ENCODE measurements at regions not wholly inside any gene's neighbourhood (a gene's known extent, or its start where the extent isn't known, plus 50 kb on each side); places are given as distances from the start of the nearest gene placed in this dataset.
"Not testable (repeated sequence)": the region's sequence is repeated elsewhere in the genome, so short reads cannot be mapped to it uniquely, and the experiment has no call there.

GRCh38 chr4:107366900-107367299, 330.8 kb upstream of the DKK2 start:
- Mint-ChIP-seq H3K36me3 (no peaks in the 10 kb centered on the region), H3K27me3 (peaks cover 12 to 14% of the 10 kb centered on the region in 2 donors), H3K9me3 (peaks cover 0 to 4% (median 3%) of the 10 kb centered on the region in 3 donors), H3K27ac (no peak overlapping the region), H3K4me1 (no peaks in the 10 kb centered on the region), H3K4me3 (no peak overlapping the region)
- Histone ChIP-seq H3K27ac (ENCODE audit: low read length) (no peak overlapping the region), H3K36me3 (ENCODE audit: control insufficient read depth in 2 of 2, extremely low read depth in 1 of 2, insufficient read depth in 1 of 2, low read length in 1 of 2) (no peaks in the 10 kb centered on the region), H3K27me3 (replicated peaks in 1 of 2; ENCODE audit: control insufficient read depth in 2 of 2, extremely low read depth in 1 of 2, insufficient read depth in 2 of 2, low read length in 1 of 2) (no peaks in the 10 kb centered on the region), H3K9me3 (no peaks in the 10 kb centered on the region), H3K4me1 (ENCODE audit: control insufficient read depth in 1 of 2, extremely low read depth in 1 of 2, insufficient read depth in 2 of 2, low read length in 2 of 2) (no peaks in the 10 kb centered on the region), H3K4me3 (ENCODE audit: control insufficient read depth in 1 of 2, extremely low read depth in 1 of 2, low read length in 1 of 2) (no peak overlapping the region)
- DNase-seq (no peak), ATAC-seq (replicated peaks in 1 of 4) (no peak)
- ChIA-PET CTCF (no interaction called here), POLR2A (no interaction called here)

- Mint-ChIP-seq H3K27me3 (peaks cover 14% of the 10 kb centered on the region in 2 donors), H3K27ac (no peak overlapping the region)
- POLR2A ChIA-PET: no interaction called here
Measured at GRCh38 chr4:107366016-107366735, 330.1 kb upstream of the DKK2 start.

GRCh38 chr4:107363125-107363524, 327.0 kb upstream of the DKK2 start:
- DNase-seq: no peak
- no peaks in the 10 kb centered on the region for H3K9me3 ChIP-seq
- ATAC-seq (replicated peaks in 1 of 4): no peak
- no peak overlapping the region for H3K27ac ChIP-seq (ENCODE audit: low read length)
- POLR2A ChIA-PET: no interaction called here
- no peaks in the 10 kb centered on the region for H3K27me3 ChIP-seq (replicated peaks in 1 of 2; ENCODE audit: control insufficient read depth in 2 of 2, extremely low read depth in 1 of 2, insufficient read depth in 2 of 2, low read length in 1 of 2)
- no peak overlapping the region for H3K27ac Mint-ChIP-seq
- H3K4me1 Mint-ChIP-seq: no peaks in the 10 kb centered on the region
- H3K4me3 Mint-ChIP-seq: no peak overlapping the region
- peaks cover 7 to 16% of the 10 kb centered on the region in 2 donors for H3K27me3 Mint-ChIP-seq
- H3K36me3 ChIP-seq (ENCODE audit: control insufficient read depth in 2 of 2, extremely low read depth in 1 of 2, insufficient read depth in 1 of 2, low read length in 1 of 2): no peaks in the 10 kb centered on the region
- H3K4me1 ChIP-seq (ENCODE audit: control insufficient read depth in 1 of 2, extremely low read depth in 1 of 2, insufficient read depth in 2 of 2, low read length in 2 of 2): no peaks in the 10 kb centered on the region
- H3K36me3 Mint-ChIP-seq: no peaks in the 10 kb centered on the region
- WGBS (ENCODE audit: insufficient coverage): 50% methylated on average over 2 of the region's 2 CpGs
- peaks cover 0 to 4% (median 0%) of the 10 kb centered on the region in 3 donors for H3K9me3 Mint-ChIP-seq
- no peak overlapping the region for H3K4me3 ChIP-seq (ENCODE audit: control insufficient read depth in 1 of 2, extremely low read depth in 1 of 2, low read length in 1 of 2)
- CTCF ChIA-PET: no interaction called here

More at GRCh38 chr4:107366016-107366735, 330.1 kb upstream of the DKK2 start:
- no peaks in the 10 kb centered on the region for H3K4me1 ChIP-seq (ENCODE audit: control insufficient read depth in 1 of 2, extremely low read depth in 1 of 2, insufficient read depth in 2 of 2, low read length in 2 of 2)
- no peak overlapping the region for H3K27ac ChIP-seq (ENCODE audit: low read length)
- no peaks in the 10 kb centered on the region for H3K9me3 ChIP-seq
- WGBS (ENCODE audit: insufficient coverage): no CpG with 5 or more reads among the region's 5 CpGs
- Mint-ChIP-seq H3K9me3 (peaks cover 0 to 4% (median 0%) of the 10 kb centered on the region in 3 donors), H3K36me3 (no peaks in the 10 kb centered on the region), H3K4me3 (no peak overlapping the region), H3K4me1 (no peaks in the 10 kb centered on the region)
- no peaks in the 10 kb centered on the region for H3K36me3 ChIP-seq (ENCODE audit: control insufficient read depth in 2 of 2, extremely low read depth in 1 of 2, insufficient read depth in 1 of 2, low read length in 1 of 2)
- DNase-seq: no peak
- CTCF ChIA-PET: no interaction called here
- H3K4me3 ChIP-seq (ENCODE audit: control insufficient read depth in 1 of 2, extremely low read depth in 1 of 2, low read length in 1 of 2): no peak overlapping the region
- no peaks in the 10 kb centered on the region for H3K27me3 ChIP-seq (replicated peaks in 1 of 2; ENCODE audit: control insufficient read depth in 2 of 2, extremely low read depth in 1 of 2, insufficient read depth in 2 of 2, low read length in 1 of 2)
- ATAC-seq (replicated peaks in 1 of 4): no peak

- WGBS (ENCODE audit: insufficient coverage): no CpG with 5 or more reads among the region's 1 CpG
- Histone ChIP-seq H3K27ac (ENCODE audit: low read length) (no peak overlapping the region), H3K27me3 (replicated peaks in 1 of 2; ENCODE audit: control insufficient read depth in 2 of 2, extremely low read depth in 1 of 2, insufficient read depth in 2 of 2, low read length in 1 of 2) (no peaks in the 10 kb centered on the region), H3K36me3 (ENCODE audit: control insufficient read depth in 2 of 2, extremely low read depth in 1 of 2, insufficient read depth in 1 of 2, low read length in 1 of 2) (no peaks in the 10 kb centered on the region), H3K4me1 (ENCODE audit: control insufficient read depth in 1 of 2, extremely low read depth in 1 of 2, insufficient read depth in 2 of 2, low read length in 2 of 2) (no peaks in the 10 kb centered on the region), H3K4me3 (ENCODE audit: control insufficient read depth in 1 of 2, extremely low read depth in 1 of 2, low read length in 1 of 2) (no peak overlapping the region), H3K9me3 (no peaks in the 10 kb centered on the region)
- ChIA-PET POLR2A (no interaction called here), CTCF (no interaction called here)
- Mint-ChIP-seq H3K27me3 (peaks cover 3 to 11% of the 10 kb centered on the region in 2 donors), H3K4me1 (no peaks in the 10 kb centered on the region), H3K9me3 (no peaks in the 10 kb centered on the region), H3K4me3 (no peak overlapping the region), H3K27ac (no peak overlapping the region), H3K36me3 (no peaks in the 10 kb centered on the region)
- ATAC-seq (replicated peaks in 1 of 4) (no peak), DNase-seq (no peak)
Measured at GRCh38 chr4:107359208-107359607, 323.1 kb upstream of the DKK2 start.

- POLR2A ChIA-PET; H3K4me3 ChIP-seq (ENCODE audit: control insufficient read depth in 1 of 2, extremely low read depth in 1 of 2, low read length in 1 of 2); CTCF ChIA-PET; H3K4me3 Mint-ChIP-seq; H3K27ac Mint-ChIP-seq; ATAC-seq (replicated peaks in 1 of 4); H3K36me3 ChIP-seq (ENCODE audit: control insufficient read depth in 2 of 2, extremely low read depth in 1 of 2, insufficient read depth in 1 of 2, low read length in 1 of 2); H3K9me3 Mint-ChIP-seq; H3K27ac ChIP-seq (ENCODE audit: low read length); H3K4me1 Mint-ChIP-seq; H3K27me3 Mint-ChIP-seq; H3K4me1 ChIP-seq (ENCODE audit: control insufficient read depth in 1 of 2, extremely low read depth in 1 of 2, insufficient read depth in 2 of 2, low read length in 2 of 2); H3K9me3 ChIP-seq; H3K36me3 Mint-ChIP-seq; DNase-seq; H3K27me3 ChIP-seq (replicated peaks in 1 of 2; ENCODE audit: control insufficient read depth in 2 of 2, extremely low read depth in 1 of 2, insufficient read depth in 2 of 2, low read length in 1 of 2): not testable (repeated sequence)
- no CpG with 5 or more reads among the region's 11 CpGs for WGBS (ENCODE audit: insufficient coverage)
Measured at GRCh38 chr4:107354304-107354703, 318.2 kb upstream of the DKK2 start.

GRCh38 chr4:107351196-107351595, 315.1 kb upstream of the DKK2 start:
- Histone ChIP-seq H3K9me3 (no peaks in the 10 kb centered on the region), H3K4me3 (ENCODE audit: control insufficient read depth in 1 of 2, extremely low read depth in 1 of 2, low read length in 1 of 2) (no peak overlapping the region), H3K36me3 (ENCODE audit: control insufficient read depth in 2 of 2, extremely low read depth in 1 of 2, insufficient read depth in 1 of 2, low read length in 1 of 2) (no peaks in the 10 kb centered on the region), H3K4me1 (ENCODE audit: control insufficient read depth in 1 of 2, extremely low read depth in 1 of 2, insufficient read depth in 2 of 2, low read length in 2 of 2) (no peaks in the 10 kb centered on the region), H3K27ac (ENCODE audit: low read length) (no peak overlapping the region), H3K27me3 (replicated peaks in 1 of 2; ENCODE audit: control insufficient read depth in 2 of 2, extremely low read depth in 1 of 2, insufficient read depth in 2 of 2, low read length in 1 of 2) (no peaks in the 10 kb centered on the region)
- H3K9me3 Mint-ChIP-seq: no peaks in the 10 kb centered on the region
- ATAC-seq (replicated peaks in 1 of 4): no peak
- peaks cover 0 to 4% of the 10 kb centered on the region in 2 donors for H3K27me3 Mint-ChIP-seq
- H3K36me3 Mint-ChIP-seq: no peaks in the 10 kb centered on the region
- CTCF ChIA-PET: no interaction called here
- no peak for DNase-seq
- POLR2A ChIA-PET: no interaction called here
- H3K27ac Mint-ChIP-seq: no peak overlapping the region
- no peak overlapping the region for H3K4me3 Mint-ChIP-seq
- H3K4me1 Mint-ChIP-seq: no peaks in the 10 kb centered on the region

GRCh38 chr4:107349732-107350131, 313.6 kb upstream of the DKK2 start:
- H3K36me3 ChIP-seq (ENCODE audit: control insufficient read depth in 2 of 2, extremely low read depth in 1 of 2, insufficient read depth in 1 of 2, low read length in 1 of 2): no peaks in the 10 kb centered on the region
- H3K27me3 Mint-ChIP-seq: peaks cover 0 to 4% of the 10 kb centered on the region in 2 donors
- POLR2A ChIA-PET: no interaction called here
- no peaks in the 10 kb centered on the region for H3K9me3 Mint-ChIP-seq
- H3K4me3 Mint-ChIP-seq: no peak overlapping the region
- H3K4me1 Mint-ChIP-seq: no peaks in the 10 kb centered on the region
- ATAC-seq (replicated peaks in 1 of 4): no peak
- H3K9me3 ChIP-seq: no peaks in the 10 kb centered on the region
- no peak overlapping the region for H3K27ac Mint-ChIP-seq
- no peaks in the 10 kb centered on the region for H3K36me3 Mint-ChIP-seq
- H3K4me1 ChIP-seq (ENCODE audit: control insufficient read depth in 1 of 2, extremely low read depth in 1 of 2, insufficient read depth in 2 of 2, low read length in 2 of 2): no peaks in the 10 kb centered on the region
- no peaks in the 10 kb centered on the region for H3K27me3 ChIP-seq (replicated peaks in 1 of 2; ENCODE audit: control insufficient read depth in 2 of 2, extremely low read depth in 1 of 2, insufficient read depth in 2 of 2, low read length in 1 of 2)
- CTCF ChIA-PET: interaction anchor here in 1 of 2 donors (0.9 kb wide), 1 partner anchor 19 kb away, joined by 3 read pairs; no protein-coding TSS in a partner anchor
- no peak overlapping the region for H3K27ac ChIP-seq (ENCODE audit: low read length)
- no peak for DNase-seq
- H3K4me3 ChIP-seq (ENCODE audit: control insufficient read depth in 1 of 2, extremely low read depth in 1 of 2, low read length in 1 of 2): no peak overlapping the region

All from T-cell (primary cell).